Transverse colon (tissue), 4 donors: ENCODE measurements at regions not wholly inside any gene's neighbourhood (a gene's known extent, or its start where the extent isn't known, plus 50 kb on each side); places are given as distances from the start of the nearest gene placed in this dataset.

Source experiments
- CTCF ChIP-seq, 5 experiments: fragments of 200-600 bp in 3 of 5; fragments of 450-650 bp in 2 of 5; sonication (generic) in 3 of 5; IDR thresholded peaks; 1 replicate in 2 of 5; 2 replicates in 3 of 5; pipeline ENCODE4 v1.5.1; 2016 to 2017; ENCODE audit warnings: antibody characterized with exemption in 5 of 5, inconsistent platforms in 3 of 5, mild to moderate bottlenecking in 2 of 5, moderate library complexity in 1 of 5
- EP300 ChIP-seq: sonication (generic); formaldehyde crosslinking; IDR thresholded peaks from one replicate; pipeline ENCODE4 v1.6.1; 2017; ENCODE audit warnings: antibody characterized with exemption, low read depth
- POLR2A ChIP-seq: fragments of 450-650 bp; IDR thresholded peaks from one replicate; pipeline ENCODE4 v1.6.1; 2016; ENCODE audit warnings: antibody characterized with exemption, mild to moderate bottlenecking, moderate library complexity
- POLR2AphosphoS5 ChIP-seq, 3 donors: sonication (generic); formaldehyde crosslinking; IDR thresholded peaks; one replicate each; pipeline ENCODE4 v1.6.1; 2016; ENCODE audit warnings: antibody characterized with exemption in 3 of 3

- no peak for TF ChIP-seq POLR2A
- no peak for TF ChIP-seq CTCF (IDR thresholded peaks at IDR 0.05)
- no peak for TF ChIP-seq POLR2AphosphoS5 (IDR thresholded peaks at IDR 0.05)
- TF ChIP-seq EP300, result no peak
Measured at GRCh38 chr4:152220201-152220666, 315.7 kb downstream of the FBXW7 start.
